ENCODE measurements at regions not wholly inside any gene's neighbourhood (a gene's known extent, or its start where the extent isn't known, plus 50 kb on each side); places are given as distances from the start of the nearest gene placed in this dataset.
"Not testable (repeated sequence)": the region's sequence is repeated elsewhere in the genome, so short reads cannot be mapped to it uniquely, and the experiment has no call there.

DNA sequence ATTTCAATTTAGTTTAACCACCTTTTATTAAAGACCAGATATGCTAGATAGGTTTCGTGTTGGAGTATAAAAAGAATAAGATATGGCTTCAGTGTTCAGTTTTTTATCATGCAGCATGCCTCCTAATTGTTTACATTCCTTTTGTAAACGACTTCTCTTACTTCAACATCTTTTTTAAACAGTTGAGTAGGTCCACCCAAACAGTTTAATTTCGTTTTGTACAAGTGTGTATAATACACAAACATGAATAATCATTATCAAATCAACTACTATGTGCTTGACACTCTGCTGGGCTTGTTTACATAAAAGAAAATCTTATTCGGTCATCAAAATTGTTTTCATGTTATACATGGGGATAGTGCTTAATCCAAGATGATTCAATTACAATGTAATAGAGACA lies 906.3 kb upstream of the ADGRL4 start:
- no peak overlapping the region for H3K27ac ChIP-seq
- no peaks in the 10 kb centered on the region for H3K27me3 ChIP-seq
- no peak overlapping the region for H3K4me3 ChIP-seq
- H3K36me3 ChIP-seq, result no peaks in the 10 kb centered on the region
- H3K4me1 ChIP-seq, result no peaks in the 10 kb centered on the region
- DNase-seq, result no peak
- TF ChIP-seq POLR2AphosphoS5 (IDR thresholded peaks at IDR 0.05), result no peak
- no peak for TF ChIP-seq EP300 (IDR thresholded peaks at IDR 0.05)
- TF ChIP-seq, protein P1, sequence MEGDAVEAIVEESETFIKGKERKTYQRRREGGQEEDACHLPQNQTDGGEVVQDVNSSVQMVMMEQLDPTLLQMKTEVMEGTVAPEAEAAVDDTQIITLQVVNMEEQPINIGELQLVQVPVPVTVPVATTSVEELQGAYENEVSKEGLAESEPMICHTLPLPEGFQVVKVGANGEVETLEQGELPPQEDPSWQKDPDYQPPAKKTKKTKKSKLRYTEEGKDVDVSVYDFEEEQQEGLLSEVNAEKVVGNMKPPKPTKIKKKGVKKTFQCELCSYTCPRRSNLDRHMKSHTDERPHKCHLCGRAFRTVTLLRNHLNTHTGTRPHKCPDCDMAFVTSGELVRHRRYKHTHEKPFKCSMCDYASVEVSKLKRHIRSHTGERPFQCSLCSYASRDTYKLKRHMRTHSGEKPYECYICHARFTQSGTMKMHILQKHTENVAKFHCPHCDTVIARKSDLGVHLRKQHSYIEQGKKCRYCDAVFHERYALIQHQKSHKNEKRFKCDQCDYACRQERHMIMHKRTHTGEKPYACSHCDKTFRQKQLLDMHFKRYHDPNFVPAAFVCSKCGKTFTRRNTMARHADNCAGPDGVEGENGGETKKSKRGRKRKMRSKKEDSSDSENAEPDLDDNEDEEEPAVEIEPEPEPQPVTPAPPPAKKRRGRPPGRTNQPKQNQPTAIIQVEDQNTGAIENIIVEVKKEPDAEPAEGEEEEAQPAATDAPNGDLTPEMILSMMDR (IDR thresholded peaks at IDR 0.05), result no peak
- H3K9me3 ChIP-seq, result no peaks in the 10 kb centered on the region
- intact Hi-C loops (cut with DNase I), result no loop called here
- WGBS, 2 donors, result 37 to 50% methylated on average over 4 of the region's 4 CpGs

DNA sequence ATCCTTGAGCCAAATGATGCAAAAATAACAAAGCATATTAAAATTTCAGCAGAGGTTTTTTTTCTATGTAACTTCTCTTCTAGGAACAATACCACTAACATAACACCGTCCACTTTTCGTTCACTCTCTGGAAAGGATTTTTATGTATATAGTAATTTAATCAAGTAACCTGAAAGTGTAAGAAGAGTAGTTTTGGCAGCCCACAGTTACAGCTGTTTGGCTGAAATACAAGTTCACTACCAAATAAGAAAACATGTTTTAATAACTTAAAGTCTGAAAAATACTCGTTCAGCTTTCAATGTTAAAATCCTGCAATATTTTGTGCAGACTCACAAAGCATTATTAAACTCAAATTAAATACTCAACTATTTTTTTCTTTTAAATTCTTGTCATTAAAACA lies 896.8 kb upstream of the ADGRL4 start:
- no peak for TF ChIP-seq EP300 (IDR thresholded peaks at IDR 0.05)
- 73 to 74% methylated on average over 3 of the region's 3 CpGs for WGBS, 2 donors
- intact Hi-C loops (cut with DNase I), result no loop called here

DNA sequence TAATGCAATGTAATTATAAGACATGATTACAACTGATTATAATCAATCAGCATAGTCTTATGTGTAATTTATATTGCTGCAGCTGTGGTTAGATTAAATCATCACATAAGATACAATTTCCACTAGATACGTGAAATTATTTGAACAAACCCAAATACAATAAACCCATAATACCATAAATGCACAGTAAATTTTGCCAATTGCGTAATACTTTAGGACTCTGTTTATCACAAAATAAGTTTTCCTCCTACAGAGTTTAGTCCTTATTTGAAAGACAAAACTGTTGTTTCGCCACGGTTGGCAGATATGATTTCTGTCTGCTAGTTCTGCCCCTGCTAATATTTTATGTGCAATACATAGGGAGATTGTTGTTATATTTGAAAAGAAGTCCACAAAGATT lies 895.9 kb upstream of the ADGRL4 start:
- H3K27ac ChIP-seq, result no peak overlapping the region
- H3K4me1 ChIP-seq, result no peaks in the 10 kb centered on the region
- H3K27me3 ChIP-seq, result no peaks in the 10 kb centered on the region
- intact Hi-C loops (cut with DNase I), result no loop called here
- no peak for TF ChIP-seq EP300 (IDR thresholded peaks at IDR 0.05)
- WGBS, 2 donors, result 62 to 81% methylated on average over 4 of the region's 4 CpGs
- no peak overlapping the region for H3K4me3 ChIP-seq
- H3K9me3 ChIP-seq, result no peaks in the 10 kb centered on the region
- DNase-seq, result no peak
- no peaks in the 10 kb centered on the region for H3K36me3 ChIP-seq

More for the DNA sequence above, 896.8 kb upstream of the ADGRL4 start:
- Histone ChIP-seq H3K36me3 (no peaks in the 10 kb centered on the region), H3K4me1 (no peaks in the 10 kb centered on the region), H3K27me3 (no peaks in the 10 kb centered on the region), H3K4me3 (no peak overlapping the region), H3K27ac (no peak overlapping the region), H3K9me3 (no peaks in the 10 kb centered on the region)
- DNase-seq, result no peak

GRCh38 chr1:79899914-79900313 lies 893.4 kb upstream of the ADGRL4 start:
- 77 to 82% methylated on average over 4 of the region's 4 CpGs for WGBS, 2 donors
- no peak overlapping the region for H3K27ac ChIP-seq
- DNase-seq, result no peak
- H3K4me1 ChIP-seq, result no peaks in the 10 kb centered on the region
- H3K36me3 ChIP-seq, result no peaks in the 10 kb centered on the region
- H3K27me3 ChIP-seq, result no peaks in the 10 kb centered on the region
- TF ChIP-seq POLR2A (IDR thresholded peaks at IDR 0.05) (no peak), EP300 (IDR thresholded peaks at IDR 0.05) (no peak), POLR2AphosphoS5 (IDR thresholded peaks at IDR 0.05) (no peak)
- TF ChIP-seq, protein P1 (IDR thresholded peaks at IDR 0.05), result no peak
- intact Hi-C loops (cut with DNase I), result no loop called here
- H3K9me3 ChIP-seq, result no peaks in the 10 kb centered on the region
- H3K4me3 ChIP-seq, result no peak overlapping the region

- intact Hi-C loops (cut with DNase I), result no loop called here
- Histone ChIP-seq H3K4me1 (no peaks in the 10 kb centered on the region), H3K27ac (no peak overlapping the region), H3K4me3 (no peak overlapping the region), H3K36me3 (no peaks in the 10 kb centered on the region), H3K9me3 (no peaks in the 10 kb centered on the region), H3K27me3 (no peaks in the 10 kb centered on the region)
- DNase-seq, result no peak
- 78 to 79% methylated on average over 2 of the region's 2 CpGs for WGBS, 2 donors
- TF ChIP-seq POLR2AphosphoS5 (IDR thresholded peaks at IDR 0.05) (no peak), EP300 (IDR thresholded peaks at IDR 0.05) (no peak), POLR2A (IDR thresholded peaks at IDR 0.05) (no peak)
- TF ChIP-seq, protein P1 (IDR thresholded peaks at IDR 0.05), result no peak
These were observed 889.6 kb upstream of the ADGRL4 start for GRCh38 chr1:79896140-79896539.

GRCh38 chr1:79895573-79895972 lies 889.0 kb upstream of the ADGRL4 start:
- no peak for DNase-seq
- H3K27ac ChIP-seq, result no peak overlapping the region
- 55 to 69% methylated on average over 2 of the region's 2 CpGs for WGBS, 2 donors
- no peak for TF ChIP-seq POLR2A (IDR thresholded peaks at IDR 0.05)
- no peak for TF ChIP-seq EP300 (IDR thresholded peaks at IDR 0.05)
- TF ChIP-seq, protein P1 (IDR thresholded peaks at IDR 0.05), result no peak
- no peak for TF ChIP-seq POLR2AphosphoS5 (IDR thresholded peaks at IDR 0.05)
- H3K4me1 ChIP-seq, result no peaks in the 10 kb centered on the region
- H3K36me3 ChIP-seq, result no peaks in the 10 kb centered on the region
- no peaks in the 10 kb centered on the region for H3K9me3 ChIP-seq
- no peak overlapping the region for H3K4me3 ChIP-seq
- H3K27me3 ChIP-seq, result no peaks in the 10 kb centered on the region
- intact Hi-C loops (cut with DNase I), result no loop called here

DNA sequence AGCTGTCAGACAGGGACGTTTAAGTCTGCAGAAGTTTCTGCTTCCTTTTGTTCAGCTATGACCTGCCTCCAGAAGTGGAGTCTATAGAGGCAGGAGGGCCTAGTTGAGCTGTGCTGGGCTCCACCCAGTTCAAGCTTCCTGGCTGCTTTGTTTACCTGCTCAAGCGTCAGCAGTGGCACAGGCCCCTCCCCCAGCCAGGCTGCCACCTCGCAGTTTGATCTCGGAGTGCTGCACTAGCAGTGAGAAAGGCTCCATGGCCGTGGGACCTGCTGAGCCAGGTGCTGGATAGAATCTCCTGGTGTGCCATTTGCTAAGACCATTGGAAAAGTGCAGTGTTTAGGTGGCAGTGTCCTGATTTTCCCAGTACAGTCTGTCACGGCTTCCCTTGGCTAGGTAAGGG lies 887.6 kb upstream of the ADGRL4 start:
- H3K27me3 ChIP-seq; H3K4me3 ChIP-seq; intact Hi-C loops (cut with DNase I); H3K36me3 ChIP-seq; H3K27ac ChIP-seq; DNase-seq; H3K9me3 ChIP-seq; H3K4me1 ChIP-seq: not testable (repeated sequence)
- 30 to 59% methylated on average over 6 of the region's 6 CpGs for WGBS, 2 donors

Measured in sigmoid colon (tissue), 6 donors.